Ovary (tissue), 3 donors: ENCODE measurements at regions not wholly inside any gene's neighbourhood (a gene's known extent, or its start where the extent isn't known, plus 50 kb on each side); places are given as distances from the start of the nearest gene placed in this dataset.

Source experiments
- CTCF ChIP-seq, 3 donors: fragments of 450-650 bp in 2 of 3; fragments of 200-600 bp in 1 of 3; IDR thresholded peaks; one replicate each; pipeline versions ENCODE4 v1.5.1 to v1.8.0; 2016 to 2022; ENCODE audit warnings: antibody characterized with exemption in 3 of 3, mild to moderate bottlenecking in 1 of 3
- POLR2A ChIP-seq: fragments of 450-650 bp; IDR thresholded peaks from one replicate; pipeline ENCODE4 v1.6.1; 2017; ENCODE audit warnings: antibody characterized with exemption, mild to moderate bottlenecking, moderate library complexity
- donor health status: DM: no; HTN: no; CAD: no.

- TF ChIP-seq CTCF (IDR thresholded peaks at IDR 0.05) (no peak), POLR2A (no peak)
Measured at GRCh38 chr6:140540743-140541142, 1166.3 kb upstream of the CITED2 start.
